GM19452 (cell line): ENCODE measurements at regions not wholly inside any gene's neighbourhood (a gene's known extent, or its start where the extent isn't known, plus 50 kb on each side); places are given as distances from the start of the nearest gene placed in this dataset.

Source experiments
- ATAC-seq: cut with Tn5 transposase; IDR thresholded peaks from one replicate; pipeline ENCODE4 v1.9.1; 2021; ENCODE audit not compliant: unreplicated experiment

DNA sequence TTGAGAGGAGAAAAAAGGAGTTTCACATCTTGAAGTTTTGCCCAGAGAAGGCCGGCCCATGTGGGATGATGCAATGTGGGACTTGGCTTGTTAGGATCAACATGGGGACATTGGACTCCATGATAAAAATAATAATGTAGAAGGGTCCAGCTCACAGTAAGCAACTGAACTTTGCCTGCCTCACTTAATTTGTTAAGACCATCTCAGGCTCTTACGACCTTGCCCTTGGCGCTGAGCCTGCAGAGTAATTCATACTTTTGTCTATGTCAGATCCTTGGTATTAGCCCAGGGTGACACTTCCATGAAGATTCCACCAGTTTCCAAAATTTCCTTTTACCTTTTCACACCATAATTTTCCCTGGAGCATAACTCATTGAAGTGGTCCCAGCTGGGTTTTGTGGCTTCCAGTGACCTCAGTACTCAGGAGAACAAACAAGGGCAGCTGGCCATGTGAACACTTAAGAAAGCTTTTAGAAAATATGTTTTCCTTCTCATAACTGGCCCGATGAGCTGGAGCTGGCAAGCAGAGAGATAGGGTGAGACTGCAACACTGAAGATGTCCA, 315.4 kb upstream of the RASGRP1 start:
- no peak for ATAC-seq

DNA sequence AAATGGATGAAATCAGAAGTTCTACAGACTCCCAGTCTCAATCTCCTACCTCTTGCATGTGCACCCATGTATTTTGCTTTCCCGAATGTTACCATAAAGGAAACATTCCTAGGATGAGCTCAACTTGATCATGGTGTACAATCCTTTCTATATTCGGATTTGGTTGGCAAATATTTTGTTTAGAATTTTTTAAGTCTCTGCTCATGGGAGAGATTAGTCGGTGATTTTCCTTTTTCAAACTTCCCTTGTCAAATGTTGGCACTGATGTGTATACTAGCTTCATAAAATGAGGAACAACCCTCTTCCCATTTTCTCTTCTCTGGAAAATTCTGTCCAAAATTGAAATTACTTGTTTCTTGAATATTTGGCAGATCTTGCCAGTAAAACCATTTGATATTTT, 317.6 kb upstream of the RASGRP1 start:
- no peak for ATAC-seq

DNA sequence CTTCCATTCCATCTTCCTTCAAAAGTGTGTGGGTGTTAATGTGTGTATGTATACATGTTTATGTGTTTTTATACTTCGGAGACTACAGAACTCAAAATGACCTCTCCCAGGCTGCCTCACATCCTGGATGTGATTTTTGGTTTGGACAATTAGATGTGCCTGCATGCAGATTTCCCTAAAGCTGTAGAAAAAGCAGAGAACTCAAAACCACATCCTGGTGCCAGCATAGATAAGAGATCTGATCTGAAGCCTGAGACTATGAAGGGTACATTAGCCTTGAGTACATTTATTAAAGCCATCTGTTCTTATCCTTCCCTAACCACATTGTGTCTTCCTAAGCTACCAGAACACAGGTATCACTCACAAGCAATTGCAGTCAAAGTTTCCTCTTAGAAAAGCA, 319.4 kb upstream of the RASGRP1 start:
- no peak for ATAC-seq

DNA sequence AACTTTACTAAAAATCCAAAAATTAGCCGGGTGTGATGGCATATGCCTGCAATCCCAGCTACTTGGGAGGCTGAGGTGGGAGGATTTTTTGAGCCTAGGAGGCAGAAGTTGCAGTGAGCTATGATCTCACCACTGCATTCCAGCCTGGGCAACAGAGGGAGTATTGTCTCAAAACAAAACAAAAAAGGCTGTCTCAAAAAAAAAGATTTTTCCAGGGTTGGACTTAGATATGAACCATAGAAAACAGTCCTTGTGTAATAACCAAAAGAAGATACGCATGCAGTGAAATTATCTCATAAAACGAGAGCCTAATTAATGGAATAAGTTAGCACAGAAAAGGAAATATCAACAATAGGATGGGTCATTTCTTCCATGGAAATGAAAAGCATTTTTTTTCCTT, 320.4 kb upstream of the RASGRP1 start:
- ATAC-seq, result no peak

DNA sequence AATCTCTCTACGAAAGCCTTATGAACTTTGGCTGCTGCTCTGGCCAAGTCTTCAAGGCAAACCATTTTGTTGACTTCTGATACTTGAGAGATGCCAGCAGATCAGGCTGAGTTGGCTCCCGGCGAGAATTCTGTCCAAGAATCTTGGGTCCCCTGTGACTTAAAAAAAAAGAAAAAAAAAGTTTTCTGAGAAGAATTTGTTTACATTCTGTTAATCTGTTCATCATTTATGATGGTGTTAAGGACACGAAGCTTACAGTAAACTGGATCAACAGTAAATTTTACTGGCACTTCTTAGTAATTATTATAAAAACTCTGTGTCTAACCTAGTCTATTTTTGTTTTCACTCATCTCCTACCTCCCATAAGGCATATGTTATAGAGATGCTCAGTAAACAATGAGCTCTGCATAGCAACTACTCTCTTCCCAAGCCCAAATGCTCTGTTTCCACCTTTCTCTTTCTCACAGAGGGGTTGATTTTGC, 320.9 kb upstream of the RASGRP1 start:
- ATAC-seq, result no peak

DNA sequence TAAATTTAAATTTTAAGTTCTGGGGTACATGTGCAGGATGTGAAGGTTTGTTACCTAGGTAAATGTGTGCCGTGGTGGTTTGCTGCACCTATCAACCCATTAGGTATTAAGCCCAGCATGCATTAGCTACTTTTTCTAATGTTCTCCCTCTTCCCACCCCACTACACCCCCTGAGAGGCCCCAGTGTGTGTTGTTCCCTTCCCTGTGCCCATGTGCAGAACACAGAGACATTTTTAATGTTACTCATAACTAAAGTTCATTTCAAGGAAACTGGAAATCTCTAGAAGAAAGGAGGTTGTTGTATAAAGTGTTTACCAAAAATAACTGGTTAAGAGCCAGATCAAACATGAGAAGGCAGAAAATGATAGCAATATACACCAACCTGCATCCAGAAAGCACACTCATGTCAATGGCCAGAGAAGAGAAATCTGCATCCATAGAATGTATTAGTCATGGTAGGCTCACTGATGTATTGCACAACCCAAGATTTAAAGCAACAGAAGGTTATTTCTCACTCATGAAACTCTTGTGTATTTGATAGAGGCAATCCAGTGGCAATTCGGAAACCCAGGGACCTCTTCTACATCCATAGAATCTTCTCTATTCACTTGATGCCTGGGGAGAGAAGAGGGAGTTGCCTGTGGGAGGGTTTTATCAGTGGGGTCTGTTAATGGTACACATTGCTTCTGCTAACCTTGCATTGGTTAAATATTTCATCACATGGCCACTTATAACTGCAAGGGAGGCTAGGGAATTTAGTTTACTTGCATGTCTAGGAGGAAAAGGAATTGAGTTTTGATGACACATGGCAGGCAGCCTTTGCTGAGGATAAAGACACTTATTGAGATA, 321.9 kb upstream of the RASGRP1 start:
- no peak for ATAC-seq

DNA sequence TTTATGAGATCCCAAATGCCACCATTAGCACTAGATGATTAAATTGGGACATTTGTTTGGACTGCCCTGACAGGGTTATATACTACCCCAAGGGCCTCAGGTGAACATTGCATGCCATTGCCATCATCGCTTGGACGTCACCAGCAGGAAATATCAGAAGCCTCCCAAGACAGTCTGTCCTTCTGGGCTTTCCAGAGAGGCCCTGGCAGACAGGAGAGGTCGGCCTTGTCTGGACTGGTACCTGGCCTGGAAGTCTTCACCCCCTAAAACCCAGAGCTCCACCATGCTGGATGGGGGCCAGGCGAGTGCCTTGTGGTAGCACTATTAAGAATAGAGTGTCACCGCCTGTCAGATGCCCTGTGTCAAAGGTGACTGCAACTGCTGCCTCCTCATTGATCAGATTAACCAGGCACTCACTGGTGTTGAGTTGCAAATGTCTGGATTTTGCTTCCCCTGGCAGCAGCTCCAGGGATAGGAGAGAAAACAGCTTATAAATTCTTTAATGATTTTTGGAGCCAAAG, 324.1 kb upstream of the RASGRP1 start:
- ATAC-seq, result no peak

DNA sequence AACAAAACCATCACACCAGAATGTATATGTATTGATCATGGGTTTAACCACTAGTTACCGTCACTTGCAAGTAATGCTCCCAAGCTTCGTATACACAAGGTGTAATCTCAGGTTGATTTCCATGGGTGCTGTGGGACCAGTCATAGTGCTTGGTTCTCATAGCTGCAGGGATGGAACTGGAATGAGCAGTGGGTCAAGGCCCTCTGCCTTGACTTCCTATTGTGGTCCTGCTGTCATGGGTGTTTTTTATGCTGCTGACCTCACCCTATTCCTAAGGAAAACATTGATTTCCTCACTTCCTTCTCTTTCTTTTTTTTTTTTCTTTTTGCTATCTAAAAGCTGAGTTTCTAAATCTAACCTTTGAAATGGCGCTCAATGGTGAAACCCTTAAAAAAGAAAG, 325.6 kb upstream of the RASGRP1 start:
- ATAC-seq, result no peak

DNA sequence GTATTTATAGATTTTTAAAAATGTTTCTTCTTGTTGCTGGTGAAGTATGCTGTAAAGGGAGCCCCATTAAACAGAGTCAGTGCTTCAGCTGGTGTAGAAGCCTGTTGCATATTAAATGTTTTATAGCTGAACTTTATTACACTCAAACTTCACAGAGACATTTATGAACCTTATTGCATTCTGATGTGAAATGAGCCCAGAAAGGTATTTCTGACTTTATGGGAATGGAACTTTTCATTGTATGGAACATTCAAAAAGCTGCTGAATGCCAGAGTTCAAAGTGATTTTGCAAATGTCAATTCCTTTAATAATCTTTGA, 329.3 kb upstream of the RASGRP1 start:
- no peak for ATAC-seq

DNA sequence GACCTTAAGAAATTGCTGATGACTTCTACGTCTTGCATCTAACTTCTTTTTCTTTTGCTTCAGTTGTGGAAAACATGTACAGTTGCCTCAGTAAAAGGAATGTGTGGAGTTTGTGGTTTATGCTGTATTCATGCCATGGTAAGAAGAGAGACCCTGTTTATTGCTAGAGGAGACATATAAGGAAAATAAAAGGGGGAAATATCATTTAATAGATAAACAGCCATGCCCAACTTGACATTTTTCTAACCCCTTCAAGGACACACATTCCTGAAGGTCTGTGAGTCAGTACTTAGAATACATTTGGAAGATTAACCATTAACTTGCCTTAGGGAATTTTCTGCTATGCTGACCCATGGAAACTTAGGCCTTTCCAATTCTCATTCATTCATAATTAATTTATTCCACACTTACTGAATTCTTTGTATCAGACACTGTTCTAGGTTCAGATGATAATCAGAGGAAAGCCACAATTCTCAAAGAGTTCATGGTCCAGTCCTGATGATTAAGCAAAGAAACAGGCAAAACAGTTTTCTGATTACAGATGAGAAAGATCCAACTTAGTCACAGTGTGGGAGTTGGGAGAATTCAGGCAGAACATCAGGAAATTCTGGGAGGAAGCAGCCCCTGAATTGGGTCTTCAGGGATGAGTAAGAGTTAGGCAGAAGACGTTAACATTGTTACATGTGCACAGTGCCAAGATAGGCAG, 329.8 kb upstream of the RASGRP1 start:
- no peak for ATAC-seq

DNA sequence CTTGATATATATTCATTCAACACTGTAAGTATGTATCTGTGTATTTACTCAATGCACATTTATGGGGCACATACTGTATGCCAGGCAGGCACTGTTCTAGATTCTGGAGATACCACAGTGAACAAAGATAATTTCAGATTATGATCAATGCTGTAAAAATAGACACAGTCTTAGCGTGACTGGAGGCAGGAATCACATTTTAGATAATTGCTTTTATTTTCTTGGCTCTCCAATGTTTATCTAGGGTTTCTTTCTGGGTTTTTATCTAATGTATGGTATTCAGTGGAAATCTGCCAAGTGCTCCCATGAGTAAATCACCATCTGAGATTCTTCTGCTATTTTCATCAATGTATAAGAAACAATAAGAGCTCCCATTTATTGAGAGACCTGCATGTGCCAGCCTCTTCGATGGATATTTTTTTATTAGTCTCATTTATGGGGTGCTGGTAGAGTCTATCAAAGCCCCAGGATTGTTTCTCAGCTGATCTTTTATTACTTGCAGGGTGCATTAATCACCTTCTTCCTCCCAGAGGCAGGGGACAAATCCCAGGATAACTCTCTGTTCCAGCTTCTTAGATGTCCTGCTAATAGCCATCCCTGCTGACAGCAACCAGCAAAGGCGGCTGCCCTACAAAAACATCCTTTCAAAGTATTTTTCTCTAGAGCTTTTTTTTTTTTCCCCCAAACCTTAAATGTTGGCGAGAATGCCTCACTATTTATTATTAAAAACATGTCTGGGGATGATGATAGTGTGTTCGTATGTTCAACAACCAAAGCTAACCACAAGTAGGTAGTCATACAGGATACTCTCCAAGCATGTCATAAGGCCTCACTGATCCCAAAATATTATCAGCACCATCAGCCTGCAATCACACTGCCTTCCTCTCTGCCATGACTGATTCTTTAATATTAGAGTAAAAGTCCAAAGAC, 331.0 kb upstream of the RASGRP1 start:
- no peak for ATAC-seq

DNA sequence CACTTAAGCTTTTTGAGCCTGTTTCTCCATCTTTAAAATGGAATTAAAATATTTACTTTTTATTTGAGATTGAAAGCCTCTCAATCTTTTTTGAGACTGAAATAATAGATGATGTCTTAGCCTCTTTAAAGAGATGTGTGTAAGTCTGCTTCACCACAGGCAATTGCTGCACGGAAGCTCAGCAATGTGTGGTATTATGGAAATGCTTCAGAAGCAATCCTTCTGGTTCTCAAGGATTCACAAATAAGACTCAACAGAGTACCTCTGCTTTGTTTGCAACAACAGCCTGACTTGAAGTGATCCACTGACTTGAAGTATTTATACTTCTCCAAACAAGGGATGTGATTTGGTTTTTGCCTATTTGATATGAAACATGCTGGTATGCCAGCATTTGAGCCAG, 332.0 kb upstream of the RASGRP1 start:
- ATAC-seq, result no peak

DNA sequence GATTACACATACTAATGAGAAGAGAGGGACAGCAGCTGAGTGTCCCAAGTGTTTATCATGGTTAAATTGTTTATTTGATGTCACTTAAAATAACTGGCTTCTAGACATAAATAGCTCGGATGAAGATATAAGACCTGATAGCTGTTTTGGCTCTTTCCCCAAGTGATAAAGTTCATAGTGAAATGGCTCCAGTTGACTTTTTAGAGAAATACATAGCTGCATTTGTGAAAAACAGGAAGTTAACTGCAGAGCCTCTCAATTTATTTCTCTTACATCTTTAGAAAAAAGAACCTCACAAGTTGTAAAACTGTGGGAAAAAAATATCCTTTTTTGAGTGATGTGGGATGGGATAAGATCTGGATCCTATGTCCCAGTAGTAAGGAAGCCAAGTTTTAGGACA, 332.9 kb upstream of the RASGRP1 start:
- no peak for ATAC-seq

DNA sequence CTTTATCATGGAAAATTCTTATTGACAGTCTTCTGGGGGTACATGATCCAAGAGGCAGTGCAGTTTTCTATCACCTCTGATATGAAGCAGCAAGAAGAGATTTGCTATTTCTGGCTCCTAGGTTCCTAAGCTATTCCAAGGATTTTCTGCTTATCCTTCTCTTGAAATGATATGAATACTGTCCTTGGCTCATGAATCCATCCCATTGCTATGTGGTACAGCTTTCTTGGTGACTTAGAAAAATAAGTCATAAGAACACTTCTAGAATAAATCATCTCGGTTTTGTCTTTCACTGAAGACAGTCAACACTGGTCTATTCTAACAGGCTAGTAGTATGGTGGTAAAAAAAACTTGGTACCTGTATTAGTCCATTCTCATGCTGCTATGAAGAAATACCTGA, 333.6 kb upstream of the RASGRP1 start:
- no peak for ATAC-seq

DNA sequence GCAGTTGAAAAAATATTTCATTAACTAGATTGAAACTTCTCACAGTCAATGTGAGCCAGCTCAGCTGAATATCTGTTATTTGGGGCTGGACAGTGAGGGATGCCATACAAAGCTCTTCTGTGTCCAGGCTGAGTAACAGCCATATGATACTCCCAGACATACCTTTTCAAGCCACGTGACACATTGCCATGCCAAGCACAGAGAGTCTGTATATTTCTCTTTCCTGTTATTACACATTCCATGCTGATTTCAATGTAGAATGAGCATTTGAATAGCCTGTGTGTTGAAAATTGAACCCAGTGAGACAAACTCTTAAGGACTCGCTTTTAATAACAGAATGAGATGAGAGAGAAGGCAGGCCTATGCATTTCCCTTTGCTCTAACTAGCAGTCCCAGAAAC, 334.7 kb upstream of the RASGRP1 start:
- no peak for ATAC-seq

DNA sequence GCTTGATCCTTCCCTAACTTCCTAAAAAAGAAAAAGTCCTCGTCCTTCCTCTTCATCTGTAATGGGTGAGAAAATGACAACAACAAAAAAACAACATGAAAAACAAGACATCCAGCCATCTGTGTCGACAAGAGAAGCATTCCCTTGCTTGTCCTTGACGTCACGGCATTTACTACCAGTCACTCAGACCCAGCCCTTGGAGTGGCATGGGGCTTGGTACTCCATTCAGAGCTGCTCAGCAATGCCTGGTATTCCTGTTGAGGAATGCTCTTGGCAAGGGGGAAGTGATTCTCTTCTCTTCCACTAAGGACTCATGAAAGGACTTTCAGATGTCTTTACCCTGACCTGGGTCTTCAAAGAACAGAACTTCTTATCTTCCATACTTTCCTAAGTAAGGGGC, 339.7 kb upstream of the RASGRP1 start:
- ATAC-seq, result no peak

DNA sequence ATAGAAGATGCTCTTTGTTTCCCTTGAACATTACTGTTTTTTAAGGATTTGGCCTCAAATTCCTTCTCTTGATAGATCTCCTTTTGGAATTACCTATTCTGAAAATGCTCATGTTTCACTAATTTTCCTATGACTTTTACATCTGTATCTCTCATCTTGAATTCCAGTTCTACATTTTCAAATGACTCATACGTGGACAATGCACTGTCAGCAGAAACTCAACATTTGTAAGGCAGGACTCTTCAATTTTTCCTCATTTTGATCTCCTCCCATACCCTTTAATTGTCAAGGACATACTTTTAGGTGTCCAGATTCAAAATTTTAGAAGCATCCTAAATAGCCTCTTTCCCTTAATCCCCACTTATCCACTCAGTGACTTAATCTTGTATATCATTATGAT, 341.0 kb upstream of the RASGRP1 start:
- no peak for ATAC-seq

DNA sequence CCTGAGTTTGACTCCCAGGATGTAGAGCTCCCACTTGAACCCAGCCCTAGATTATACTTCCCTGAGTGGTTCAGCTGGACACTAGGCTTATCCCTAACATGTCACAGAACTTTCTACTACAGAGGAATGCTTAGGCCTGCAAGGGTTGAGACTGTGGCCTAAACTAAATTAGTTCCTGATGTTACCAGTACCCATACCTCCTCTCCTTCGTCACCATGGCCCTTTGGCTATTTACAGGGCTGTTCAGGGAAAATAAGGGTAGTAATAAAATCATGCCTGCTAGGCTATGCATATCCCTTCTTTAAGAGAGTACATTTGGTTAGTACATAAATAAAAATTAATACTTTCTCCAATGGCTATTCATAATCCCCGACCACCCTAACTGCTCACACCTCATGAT, 356.4 kb upstream of the RASGRP1 start:
- no peak for ATAC-seq

DNA sequence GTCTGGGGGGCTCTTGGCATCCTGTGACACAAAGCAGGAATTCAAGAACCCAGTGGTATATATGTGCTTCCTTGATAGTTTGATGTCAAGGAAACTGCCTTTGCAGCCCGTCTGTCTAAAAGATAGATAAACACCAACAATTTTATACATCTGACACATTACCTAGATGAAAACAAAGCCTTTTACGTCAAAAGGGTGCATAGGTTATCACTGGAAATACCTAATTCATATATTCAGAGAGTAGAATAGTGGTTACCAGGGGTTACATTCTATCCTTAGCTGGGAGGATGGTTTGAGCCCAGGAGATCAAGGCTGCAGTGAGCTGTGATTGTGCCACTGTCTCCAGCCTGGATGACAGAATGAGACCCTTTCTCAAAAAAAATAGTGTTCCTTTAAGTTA, 356.9 kb upstream of the RASGRP1 start:
- no peak for ATAC-seq

DNA sequence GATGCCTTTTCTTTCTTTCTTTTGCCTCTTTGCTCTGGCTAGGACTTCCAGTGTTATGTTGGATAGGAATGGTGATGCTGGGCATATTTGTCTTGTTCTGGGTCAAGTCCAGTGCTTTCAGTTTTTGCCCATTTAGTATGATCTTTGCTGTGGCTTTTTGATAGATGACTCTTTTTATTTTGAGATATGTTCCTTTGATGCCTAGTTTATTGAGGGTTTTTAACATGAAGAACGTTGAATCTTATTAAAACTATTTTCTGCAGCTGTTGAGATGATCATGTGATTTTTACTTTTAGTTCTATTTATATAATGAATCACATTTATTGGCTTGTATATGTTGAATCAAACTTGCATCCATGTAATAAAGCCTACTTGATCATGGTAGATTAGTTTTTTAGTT, 363.8 kb upstream of the RASGRP1 start:
- ATAC-seq, result no peak
